Stimulated activated CD4-positive, alpha-beta T cell treated with anti-CD3 and anti-CD28 coated beads, Interleukin-4, amount 100 ng/mL, for 48 hours (primary cell): ENCODE measurements at regions not wholly inside any gene's neighbourhood (a gene's known extent, or its start where the extent isn't known, plus 50 kb on each side); places are given as distances from the start of the nearest gene placed in this dataset.
"Not testable (repeated sequence)": the region's sequence is repeated elsewhere in the genome, so short reads cannot be mapped to it uniquely, and the experiment has no call there.

ENCODE experiments used
- DNase-seq, 2 donors: peaks; one replicate each; pipeline ENCODE4 v3.0.0-alpha.2; 2020; ENCODE audit warnings: low read depth in 2 of 2

GRCh38 chr3:27630885-27631284 is 91.2 kb downstream of the EOMES start:
- no peak for DNase-seq

GRCh38 chr3:27629366-27629765 is 92.8 kb downstream of the EOMES start:
- no peak for DNase-seq

GRCh38 chr3:27628026-27628750 is 93.9 kb downstream of the EOMES start:
- no peak for DNase-seq

GRCh38 chr3:27626596-27627118 is 95.5 kb downstream of the EOMES start:
- DNase-seq = no peak

- no peak for DNase-seq
Observed at GRCh38 chr3:27625864-27626263, 96.3 kb downstream of the EOMES start.

- no peak for DNase-seq
Observed at GRCh38 chr3:27623085-27623753, 98.9 kb downstream of the EOMES start.

- DNase-seq = no peak
Observed at GRCh38 chr3:27617552-27617951, 104.6 kb downstream of the EOMES start.

GRCh38 chr3:27616031-27616430 is 106.1 kb downstream of the EOMES start:
- no peak for DNase-seq

- no peak for DNase-seq
Observed at GRCh38 chr3:27615555-27615954, 106.6 kb downstream of the EOMES start.

GRCh38 chr3:27614592-27614991 is 107.5 kb downstream of the EOMES start:
- DNase-seq = no peak

- no peak for DNase-seq
Observed at GRCh38 chr3:27613846-27614500, 108.2 kb downstream of the EOMES start.

- no peak for DNase-seq
Observed at GRCh38 chr3:27610800-27611525, 111.2 kb downstream of the EOMES start.

GRCh38 chr3:27607370-27607769 is 114.8 kb downstream of the EOMES start:
- DNase-seq = no peak

GRCh38 chr3:27606537-27606936 is 115.6 kb downstream of the EOMES start:
- DNase-seq = no peak

GRCh38 chr3:27601311-27601710 is 117.1 kb upstream of the SLC4A7 start:
- DNase-seq = not testable (repeated sequence)

- not testable (repeated sequence) for DNase-seq
Observed at GRCh38 chr3:27599741-27600140, 115.6 kb upstream of the SLC4A7 start.

GRCh38 chr3:27596921-27597320 is 112.7 kb upstream of the SLC4A7 start:
- no peak for DNase-seq

- DNase-seq = peak in 1 of 2 donors; percentile 7
Observed at GRCh38 chr3:27596334-27596841, 112.2 kb upstream of the SLC4A7 start.

- DNase-seq = no peak
Observed at GRCh38 chr3:27594096-27594690, 110.0 kb upstream of the SLC4A7 start.

- DNase-seq = no peak
Observed at GRCh38 chr3:27593173-27593572, 109.0 kb upstream of the SLC4A7 start.
